ENCODE measurements at regions not wholly inside any gene's neighbourhood (a gene's known extent, or its start where the extent isn't known, plus 50 kb on each side); places are given as distances from the start of the nearest gene placed in this dataset.
"Not testable (repeated sequence)": the region's sequence is repeated elsewhere in the genome, so short reads cannot be mapped to it uniquely, and the experiment has no call there.

DNA sequence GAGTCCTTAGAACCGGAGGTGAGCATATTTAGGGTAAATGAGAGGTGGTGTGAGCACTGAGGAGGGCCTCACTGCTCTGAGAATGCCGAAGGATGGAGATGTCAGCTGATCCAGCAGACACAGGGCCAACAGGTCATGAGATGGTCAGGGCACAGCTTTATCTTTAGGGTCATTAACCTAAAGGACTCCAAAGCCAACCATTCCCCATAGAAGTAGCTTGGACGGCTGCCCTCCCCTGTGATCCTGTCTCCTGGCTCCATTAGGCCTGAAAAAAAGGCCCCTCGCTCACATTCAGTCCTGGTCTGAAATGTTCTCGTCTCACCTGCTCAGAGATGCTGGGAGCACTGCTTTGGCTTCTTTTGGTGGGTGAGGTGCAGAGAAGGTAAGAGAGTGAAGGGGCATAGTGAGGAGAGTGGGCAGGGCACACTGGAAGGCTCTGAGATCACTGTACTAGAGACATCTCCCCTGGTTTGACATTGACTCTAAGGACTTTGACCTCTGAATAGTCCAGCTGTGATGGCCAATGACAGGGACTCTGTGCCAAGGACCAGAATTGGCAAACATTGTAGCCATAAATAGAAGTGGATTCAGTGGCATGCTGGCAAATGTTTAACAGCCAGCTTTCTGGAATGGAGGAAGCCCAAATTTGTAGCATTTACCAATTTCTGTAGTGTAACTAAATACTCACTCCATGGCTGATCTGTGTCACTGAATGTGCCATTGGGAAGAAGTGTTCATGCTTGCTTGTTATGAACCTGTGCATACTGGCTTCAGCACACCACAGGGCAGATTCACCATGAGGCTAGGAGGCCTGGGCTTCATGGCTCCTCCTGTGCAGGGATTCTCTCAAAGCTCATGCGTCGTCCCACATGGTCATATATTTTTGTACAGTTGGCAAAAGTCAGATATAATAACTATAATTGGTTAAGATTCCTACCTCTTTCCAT is 76.2 kb upstream of the MRPS22 start:
- in situ Hi-C loops (cut with HindIII; ENCODE audit: low sequenced_read_pairs) = no loop called here
- DNase-seq (ENCODE audit: low read depth) = no peak

GRCh38 chr3:139269984-139270383 is 73.8 kb upstream of the MRPS22 start:
- no peak overlapping the region for H3K4me3 ChIP-seq (ENCODE audit: low read depth, low read length)
- no peak for DNase-seq (ENCODE audit: low read depth)
- in situ Hi-C loops (cut with HindIII; ENCODE audit: low sequenced_read_pairs) = no loop called here
- TF ChIP-seq CTCF (IDR thresholded peaks at IDR 0.05; ENCODE audit: low read depth, low read length, missing control alignments) = no peak

More for the DNA sequence above, 76.2 kb upstream of the MRPS22 start:
- TF ChIP-seq CTCF (IDR thresholded peaks at IDR 0.05; ENCODE audit: low read depth, low read length, missing control alignments) = no peak
- H3K4me3 ChIP-seq (ENCODE audit: low read depth, low read length) = no peak overlapping the region

- DNase-seq (ENCODE audit: low read depth); H3K4me3 ChIP-seq (ENCODE audit: low read depth, low read length); in situ Hi-C loops (cut with HindIII; ENCODE audit: low sequenced_read_pairs): not testable (repeated sequence)
Measured at GRCh38 chr3:139270652-139271051, 73.2 kb upstream of the MRPS22 start.

DNA sequence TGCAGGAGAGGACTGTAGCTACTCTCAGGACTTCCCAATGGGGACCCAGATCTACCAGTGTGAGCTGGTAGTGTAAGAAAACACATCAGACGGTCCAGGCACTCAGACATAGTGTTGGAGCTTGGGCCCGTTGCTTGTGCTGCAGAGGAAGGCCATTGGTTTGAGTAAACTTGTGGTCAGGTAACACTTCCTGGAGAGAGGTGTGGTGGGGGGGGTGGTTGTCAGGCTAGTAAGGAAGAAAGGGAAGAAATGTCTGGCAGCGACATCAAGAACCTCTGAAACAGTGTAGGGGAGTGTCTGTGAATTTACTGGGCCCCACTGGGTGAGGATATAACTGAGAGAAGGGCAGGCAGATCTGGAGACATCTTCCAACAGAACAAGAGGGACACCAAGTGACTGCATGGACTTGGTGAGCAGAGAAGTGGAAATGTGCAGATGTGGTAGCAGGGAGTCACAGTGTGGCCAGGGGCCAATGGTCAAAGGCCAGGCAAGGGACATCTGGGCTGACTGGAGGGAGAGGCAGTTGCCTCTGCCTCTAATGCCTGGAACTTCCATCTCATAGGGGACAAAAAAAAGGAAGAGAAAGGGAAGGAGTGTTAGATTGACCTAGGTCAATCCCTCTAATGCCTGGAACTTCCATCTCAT is 63.7 kb upstream of the MRPS22 start:
- DNase-seq (ENCODE audit: low read depth) = no peak
- H3K4me3 ChIP-seq (ENCODE audit: low read depth, low read length) = no peak overlapping the region
- in situ Hi-C loops (cut with HindIII; ENCODE audit: low sequenced_read_pairs) = no loop called here
- TF ChIP-seq CTCF (IDR thresholded peaks at IDR 0.05; ENCODE audit: low read depth, low read length, missing control alignments) = no peak

- in situ Hi-C loops (cut with HindIII; ENCODE audit: low sequenced_read_pairs) = no loop called here
- TF ChIP-seq CTCF (IDR thresholded peaks at IDR 0.05; ENCODE audit: low read depth, low read length, missing control alignments) = no peak
- no peak overlapping the region for H3K4me3 ChIP-seq (ENCODE audit: low read depth, low read length)
- DNase-seq (ENCODE audit: low read depth) = no peak
Measured at GRCh38 chr3:139281096-139281495, 62.7 kb upstream of the MRPS22 start.

DNA sequence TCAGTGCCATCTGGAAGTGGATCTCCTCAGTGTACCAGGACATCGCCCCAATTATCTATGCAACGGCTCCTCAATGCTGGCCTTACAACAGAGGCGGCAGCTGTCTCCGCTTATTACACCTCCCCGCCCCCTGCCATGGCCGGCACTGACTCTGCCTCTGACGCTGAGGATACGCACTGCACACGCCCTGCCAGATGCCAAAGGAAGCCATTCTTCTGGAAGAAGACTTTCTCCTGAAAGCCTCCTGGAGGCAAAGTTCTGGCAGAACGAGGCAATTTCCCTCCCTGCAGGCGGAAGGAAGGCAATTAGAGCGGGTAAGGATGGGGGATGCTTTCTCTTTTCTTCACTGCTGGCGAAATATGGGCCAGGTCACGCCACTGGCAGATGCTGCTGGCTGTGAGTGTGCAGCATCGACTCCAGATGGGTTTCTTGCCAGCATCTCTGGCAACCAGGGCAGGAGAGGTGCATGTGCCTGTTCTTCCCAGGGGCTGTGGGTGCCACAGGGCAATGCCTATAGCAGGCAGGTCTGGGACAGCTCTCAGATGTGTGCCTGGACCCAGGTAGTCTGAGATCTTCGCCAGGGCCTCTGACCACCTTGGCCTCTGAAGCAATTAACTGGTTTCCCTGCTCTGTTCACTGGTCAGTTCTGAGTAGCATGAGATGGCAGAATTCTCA is 62.2 kb upstream of the MRPS22 start:
- no peak for TF ChIP-seq CTCF (IDR thresholded peaks at IDR 0.05; ENCODE audit: low read depth, low read length, missing control alignments)
- in situ Hi-C loops (cut with HindIII; ENCODE audit: low sequenced_read_pairs) = no loop called here
- no peak overlapping the region for H3K4me3 ChIP-seq (ENCODE audit: low read depth, low read length)
- DNase-seq (ENCODE audit: low read depth) = no peak
